WTC11 (cell line): ENCODE measurements at regions not wholly inside any gene's neighbourhood (a gene's known extent, or its start where the extent isn't known, plus 50 kb on each side); places are given as distances from the start of the nearest gene placed in this dataset.

Source experiments
- ATAC-seq: fragments of 200-7000 bp; cut with Tn5 transposase; 2 replicates; pipeline ENCODE4 v1.10.0; 2021; ENCODE audit warnings: mild to moderate bottlenecking, moderate library complexity
- CTCF ChIA-PET: fragments of 300-600 bp; sonication (Branson Sonifier 250); formaldehyde crosslinking; loops from one replicate; lab custom pipeline; 2021; ENCODE audit warnings: antibody characterized with exemption; lab: Charles Lee
- POLR2A ChIA-PET: fragments of 350-600 bp; sonication (Branson Sonifier 250); formaldehyde crosslinking; loops from one replicate; lab custom pipeline; 2021; ENCODE audit warnings: antibody characterized with exemption; lab: Charles Lee
- DNase-seq: peaks from one replicate; pipeline ENCODE4 v3.0.0; 2021; ENCODE audit warnings: low spot score
- H3K27ac Mint-ChIP-seq: 2 replicates; pipeline ENCODE4 v1.8.0; 2021; ENCODE audit warnings: mixed read lengths
- H3K27me3 Mint-ChIP-seq: 2 replicates; pipeline ENCODE4 v1.8.0; 2021; ENCODE audit warnings: low read depth, mild to moderate bottlenecking, moderate library complexity, mixed read lengths
- H3K36me3 Mint-ChIP-seq: 2 replicates; pipeline ENCODE4 v1.8.0; 2021; ENCODE audit warnings: mixed read lengths
- H3K4me1 Mint-ChIP-seq: 2 replicates; pipeline ENCODE4 v1.8.0; 2022; ENCODE audit warnings: mixed read lengths
- H3K4me3 Mint-ChIP-seq: 2 replicates; pipeline ENCODE4 v1.8.0; 2021; ENCODE audit warnings: mild to moderate bottlenecking, moderate library complexity, mixed read lengths
- H3K9me3 Mint-ChIP-seq: 2 replicates; pipeline ENCODE4 v1.8.0; 2021; ENCODE audit warnings: mixed read lengths
- E2F1 ChIP-seq: sonication (generic); formaldehyde crosslinking; IDR thresholded peaks from 2 replicates; pipeline ENCODE4 v1.8.0; 2022; ENCODE audit warnings: mild to moderate bottlenecking, missing genetic modification reagents
- ERG ChIP-seq: fragments of 250-450 bp; sonication (Bioruptor Pico); IDR thresholded peaks from 2 replicates; pipeline ENCODE4 v1.8.0; 2021; ENCODE audit warnings: mild to moderate bottlenecking
- FOXP1 ChIP-seq: sonication (generic); formaldehyde crosslinking; IDR thresholded peaks from 2 replicates; pipeline ENCODE4 v1.8.0; 2022; ENCODE audit warnings: missing genetic modification reagents, mild to moderate bottlenecking, moderate library complexity, borderline replicate concordance
- GABPB1 ChIP-seq: sonication (generic); formaldehyde crosslinking; IDR thresholded peaks from 2 replicates; pipeline ENCODE4 v1.8.1; 2023; ENCODE audit warnings: mild to moderate bottlenecking, missing genetic modification reagents
- GTF2I ChIP-seq: fragments of 250-450 bp; sonication (Bioruptor Pico); conservative IDR thresholded peaks from 2 replicates; pipeline ENCODE4 v1.4.0; 2021; ENCODE audit warnings: mild to moderate bottlenecking
- KAT7 ChIP-seq: sonication (generic); formaldehyde crosslinking; IDR thresholded peaks from 2 replicates; pipeline ENCODE4 v1.8.1; 2023; ENCODE audit warnings: missing genetic modification reagents, mild to moderate bottlenecking, borderline replicate concordance
- RELA ChIP-seq: sonication (generic); formaldehyde crosslinking; IDR thresholded peaks from 2 replicates; pipeline ENCODE4 v1.8.1; 2022; ENCODE audit warnings: missing genetic modification reagents, mild to moderate bottlenecking, borderline replicate concordance
- TCF7 ChIP-seq: sonication (generic); formaldehyde crosslinking; IDR thresholded peaks from 2 replicates; pipeline ENCODE4 v1.8.0; 2022; ENCODE audit warnings: mild to moderate bottlenecking, low read depth, missing genetic modification reagents, moderate library complexity
- USF2 ChIP-seq: sonication (generic); formaldehyde crosslinking; IDR thresholded peaks from 2 replicates; pipeline ENCODE4 v1.8.1; 2023; ENCODE audit warnings: mild to moderate bottlenecking, missing genetic modification reagents, moderate library complexity
- ZNF532 ChIP-seq: fragments of 250-450 bp; sonication (Bioruptor Pico); IDR thresholded peaks from 2 replicates; pipeline ENCODE4 v1.9.0; 2021; ENCODE audit warnings: mild to moderate bottlenecking, borderline replicate concordance

- POLR2A ChIA-PET, result interaction anchor here (0.6 to 0.8 kb wide), 2 partner anchors 32 to 51 kb away, joined by 4 to 5 read pairs; no protein-coding TSS in a partner anchor
- CTCF ChIA-PET, result interaction anchor here (1.0 to 1.5 kb wide), 7 partner anchors 9 to 217 kb away, joined by 3 to 6 read pairs (median 3); no protein-coding TSS in a partner anchor
- H3K27ac Mint-ChIP-seq, result no peak overlapping the region
These were observed 120.3 kb upstream of the ANO1 start for GRCh38 chr11:69957849-69958248.

GRCh38 chr11:69958308-69958707 is 119.8 kb upstream of the ANO1 start:
- ChIA-PET CTCF (interaction anchor here (1.1 to 1.5 kb wide), 5 partner anchors 9 to 216 kb away, joined by 3 to 6 read pairs (median 4); no protein-coding TSS in a partner anchor), POLR2A (interaction anchor here (0.8 kb wide), 1 partner anchor 51 kb away, joined by 4 read pairs; no protein-coding TSS in a partner anchor)
- Mint-ChIP-seq H3K27ac (no peak overlapping the region), H3K9me3 (peaks cover 4% of the 10 kb centered on the region; the same call in 1 of the 2 replicates), H3K36me3 (no peaks in the 10 kb centered on the region; the same call in 1 of the 2 replicates), H3K4me3 (no peak overlapping the region), H3K4me1 (peaks cover 19% of the 10 kb centered on the region), H3K27me3 (peaks cover 7% of the 10 kb centered on the region; the same call in 1 of the 2 replicates)
- no peak for TF ChIP-seq E2F1 (CRISPR knock-in tag)
- DNase-seq (no peak), ATAC-seq (no peak)

More at GRCh38 chr11:69957849-69958248, 120.3 kb upstream of the ANO1 start:
- DNase-seq (no peak), ATAC-seq (no peak)
- no peak overlapping the region for H3K4me3 Mint-ChIP-seq
- H3K36me3 Mint-ChIP-seq, result no peaks in the 10 kb centered on the region; the same call in 1 of the 2 replicates
- H3K4me1 Mint-ChIP-seq, result peaks cover 16% of the 10 kb centered on the region
- peaks cover 4% of the 10 kb centered on the region; the same call in 1 of the 2 replicates for H3K9me3 Mint-ChIP-seq
- peaks cover 7% of the 10 kb centered on the region; the same call in 1 of the 2 replicates for H3K27me3 Mint-ChIP-seq
- TF ChIP-seq ZNF532 (CRISPR knock-in tag) (no peak), GABPB1 (CRISPR knock-in tag) (no peak)
- TF ChIP-seq, all 79 proteins: peak for 0

GRCh38 chr11:69959461-69959860 is 118.7 kb upstream of the ANO1 start:
- Mint-ChIP-seq H3K4me3 (no peak overlapping the region), H3K4me1 (peaks cover 31% of the 10 kb centered on the region), H3K27ac (no peak overlapping the region), H3K36me3 (no peaks in the 10 kb centered on the region; the same call in 1 of the 2 replicates), H3K9me3 (peaks cover 4% of the 10 kb centered on the region; the same call in 1 of the 2 replicates), H3K27me3 (peaks cover 7% of the 10 kb centered on the region; the same call in 1 of the 2 replicates)
- TF ChIP-seq RELA (CRISPR knock-in tag) (no peak), KAT7 (CRISPR knock-in tag) (no peak), USF2 (no peak), ERG (CRISPR knock-in tag) (no peak)
- no peak for ATAC-seq
- ChIA-PET CTCF (interaction anchor here (0.6 to 1.3 kb wide), 2 partner anchors 10 to 158 kb away, joined by 4 to 6 read pairs; no protein-coding TSS in a partner anchor), POLR2A (no interaction called here)
- DNase-seq, result no peak

GRCh38 chr11:69961738-69962137 is 116.4 kb upstream of the ANO1 start:
- no peaks in the 10 kb centered on the region; the same call in 1 of the 2 replicates for H3K36me3 Mint-ChIP-seq

More at GRCh38 chr11:69961738-69962137, 116.4 kb upstream of the ANO1 start:
- DNase-seq (no peak), ATAC-seq (no peak)
- H3K4me1 Mint-ChIP-seq, result peaks cover 39% of the 10 kb centered on the region
- H3K27ac Mint-ChIP-seq, result no peak overlapping the region
- H3K9me3 Mint-ChIP-seq, result peaks cover 4% of the 10 kb centered on the region; the same call in 1 of the 2 replicates
- ChIA-PET POLR2A (no interaction called here), CTCF (interaction anchor here (1.1 kb wide), 1 partner anchor 69 kb away, joined by 4 read pairs; no protein-coding TSS in a partner anchor)
- no peak overlapping the region for H3K4me3 Mint-ChIP-seq
- H3K27me3 Mint-ChIP-seq, result peaks cover 7% of the 10 kb centered on the region
- TF ChIP-seq ZNF532 (CRISPR knock-in tag), result no peak
- no peak for TF ChIP-seq FOXP1 (CRISPR knock-in tag)
- peak; percentile 95 for TF ChIP-seq GTF2I
- TF ChIP-seq TCF7 (CRISPR knock-in tag), result no peak
